ENCODE measurements at regions not wholly inside any gene's neighbourhood (a gene's known extent, or its start where the extent isn't known, plus 50 kb on each side); places are given as distances from the start of the nearest gene placed in this dataset.

- TF ChIP-seq CTCF (IDR thresholded peaks at IDR 0.05) (no peak), POLR2A (IDR thresholded peaks at IDR 0.05) (no peak)
These were observed 249.6 kb downstream of the TLE3 start for GRCh38 chr15:69848096-69848495.

All from thyroid gland (tissue), 4 donors.